IPS-20b (cell line): ENCODE measurements at regions not wholly inside any gene's neighbourhood (a gene's known extent, or its start where the extent isn't known, plus 50 kb on each side); places are given as distances from the start of the nearest gene placed in this dataset.

ENCODE experiments used
- H3K27ac ChIP-seq: one replicate; pipeline ENCODE4 v1.5.1; 2013; ENCODE audit warnings: low read length
- H3K27me3 ChIP-seq: 2 replicates; pipeline ENCODE4 v1.6.1; 2013; ENCODE audit warnings: mild to moderate bottlenecking, low read length, inconsistent platforms; ENCODE audit not compliant: insufficient read depth
- H3K36me3 ChIP-seq: 2 replicates; pipeline ENCODE4 v1.6.1; 2013; ENCODE audit warnings: low read depth, mild to moderate bottlenecking, inconsistent platforms, low read length, moderate library complexity; ENCODE audit not compliant: insufficient read depth
- H3K4me1 ChIP-seq: 2 replicates; pipeline ENCODE4 v1.6.1; 2013; ENCODE audit warnings: mild to moderate bottlenecking, control low read depth, inconsistent platforms, low read length, moderate library complexity; ENCODE audit not compliant: insufficient read depth
- H3K4me3 ChIP-seq: 2 replicates; pipeline ENCODE4 v1.5.1; 2013; ENCODE audit warnings: mild to moderate bottlenecking, low read length, inconsistent platforms
- H3K9ac ChIP-seq: 2 replicates; pipeline ENCODE4 v1.6.1; 2013; ENCODE audit warnings: low read depth, mild to moderate bottlenecking, inconsistent platforms, low read length, moderate library complexity
- H3K9me3 ChIP-seq: 2 replicates; pipeline ENCODE4 v1.6.1; 2013; ENCODE audit warnings: mild to moderate bottlenecking, low read depth, low read length, inconsistent platforms; ENCODE audit not compliant: insufficient read depth

DNA sequence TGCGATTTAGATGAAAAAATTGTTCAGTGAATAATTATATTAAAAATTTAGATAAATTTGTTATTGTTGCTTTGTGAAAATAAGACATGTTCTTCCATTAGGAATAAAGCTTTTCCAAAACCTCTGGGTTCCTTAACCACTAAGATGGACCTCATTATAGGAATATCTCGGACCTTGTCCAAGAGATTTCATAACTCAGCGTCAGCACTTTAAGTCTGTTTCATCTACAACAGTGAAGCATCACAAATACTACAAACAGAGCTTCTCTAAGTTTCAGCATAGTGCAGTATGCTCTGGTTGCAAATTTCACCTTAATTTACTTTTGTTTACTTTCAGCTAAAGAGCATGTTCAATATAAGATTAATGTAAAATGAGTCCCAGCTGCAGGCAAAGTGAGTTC, 150.3 kb downstream of the UBE2E3 start:
- Histone ChIP-seq H3K36me3 (no peaks in the 10 kb centered on the region), H3K9me3 (no peaks in the 10 kb centered on the region), H3K4me1 (no peaks in the 10 kb centered on the region), H3K9ac (no peak overlapping the region), H3K27ac (no peak overlapping the region), H3K4me3 (no peak overlapping the region), H3K27me3 (no peaks in the 10 kb centered on the region)

DNA sequence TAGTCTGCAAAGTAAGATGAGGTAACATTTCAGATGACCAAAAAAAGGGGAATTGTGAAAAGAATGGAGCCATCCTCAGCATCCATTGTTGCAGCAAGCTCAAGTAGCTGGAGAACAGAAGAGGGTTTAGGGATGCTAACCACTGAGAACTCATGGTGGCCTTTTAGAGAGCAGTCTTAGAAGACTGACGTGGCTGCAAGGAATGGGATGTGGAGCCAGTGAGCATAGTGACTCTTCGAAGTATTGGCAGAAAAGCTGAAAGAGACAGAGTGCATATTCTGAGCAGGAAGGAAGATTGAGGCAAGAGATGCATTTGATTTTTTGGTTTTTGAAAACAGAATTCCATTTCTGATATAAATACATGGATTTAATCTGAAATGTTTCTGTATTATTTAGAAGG, 151.2 kb downstream of the UBE2E3 start:
- H3K9ac ChIP-seq, result no peak overlapping the region
- H3K36me3 ChIP-seq, result no peaks in the 10 kb centered on the region
- no peaks in the 10 kb centered on the region for H3K27me3 ChIP-seq
- no peak overlapping the region for H3K4me3 ChIP-seq
- H3K4me1 ChIP-seq, result no peaks in the 10 kb centered on the region
- no peak overlapping the region for H3K27ac ChIP-seq
- H3K9me3 ChIP-seq, result no peaks in the 10 kb centered on the region

DNA sequence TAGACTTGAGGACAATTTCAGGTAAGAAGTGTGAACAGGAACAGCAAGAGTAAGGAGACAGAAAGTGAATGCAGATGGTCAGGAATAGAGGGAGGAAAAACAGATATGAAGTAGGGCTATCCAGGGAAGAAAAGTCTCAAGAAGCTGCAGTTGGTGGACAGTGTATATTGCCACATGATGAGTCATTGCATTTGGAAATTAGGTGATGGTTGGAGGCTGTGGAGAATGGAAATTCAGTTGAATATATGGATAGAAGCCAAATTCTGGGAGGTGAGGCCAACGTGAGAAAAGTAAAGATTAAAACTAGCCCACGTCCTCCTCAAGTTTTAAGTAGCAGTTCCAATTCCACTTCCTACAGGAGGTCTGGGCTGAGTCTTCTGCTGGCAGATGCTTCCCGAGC, 158.4 kb downstream of the UBE2E3 start:
- no peaks in the 10 kb centered on the region for H3K4me1 ChIP-seq
- no peak overlapping the region for H3K4me3 ChIP-seq
- no peaks in the 10 kb centered on the region for H3K36me3 ChIP-seq
- no peak overlapping the region for H3K9ac ChIP-seq
- H3K9me3 ChIP-seq, result no peaks in the 10 kb centered on the region
- H3K27ac ChIP-seq, result no peak overlapping the region
- no peaks in the 10 kb centered on the region for H3K27me3 ChIP-seq

DNA sequence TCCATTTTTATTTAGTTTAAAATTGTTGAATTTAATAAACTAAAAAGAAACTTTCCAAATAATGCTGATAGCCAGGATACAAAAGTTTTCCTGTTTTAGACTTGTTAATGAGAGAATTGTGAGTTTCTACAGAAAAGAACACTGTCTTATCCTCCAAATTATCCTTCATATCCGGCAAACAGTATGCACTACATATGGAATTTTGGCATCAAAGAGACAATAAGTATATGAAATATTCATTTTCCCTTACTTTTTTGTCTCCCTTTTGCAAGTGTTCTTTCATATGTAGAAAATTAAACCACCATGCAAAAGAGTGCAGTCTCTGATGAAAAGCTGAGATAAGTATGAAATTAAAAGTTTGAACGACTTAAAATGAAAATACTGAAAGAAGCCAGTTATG, 159.4 kb downstream of the UBE2E3 start:
- Histone ChIP-seq H3K9me3 (no peaks in the 10 kb centered on the region), H3K27me3 (no peaks in the 10 kb centered on the region), H3K4me1 (no peaks in the 10 kb centered on the region), H3K36me3 (no peaks in the 10 kb centered on the region), H3K9ac (no peak overlapping the region), H3K4me3 (no peak overlapping the region), H3K27ac (no peak overlapping the region)

DNA sequence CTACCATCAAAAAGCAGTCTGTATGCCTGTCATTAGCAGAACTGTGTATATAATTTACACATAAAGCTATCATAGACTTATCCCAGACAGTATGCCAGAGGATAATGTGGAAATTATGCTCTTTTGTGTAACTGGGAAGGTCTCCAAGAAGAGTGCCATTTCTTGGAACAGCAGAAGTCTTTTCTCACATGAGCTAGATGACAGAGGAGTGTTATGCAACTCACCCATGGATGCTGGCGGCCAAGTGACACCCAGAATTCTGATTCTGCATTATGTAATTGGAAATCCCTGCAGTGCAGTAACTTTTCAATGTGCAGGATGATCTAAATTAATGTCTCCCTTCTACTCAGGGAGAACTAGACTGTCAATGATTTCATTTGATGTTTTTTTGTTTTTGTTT, 160.0 kb downstream of the UBE2E3 start:
- H3K27ac ChIP-seq, result no peak overlapping the region
- H3K4me1 ChIP-seq, result no peaks in the 10 kb centered on the region
- no peaks in the 10 kb centered on the region for H3K9me3 ChIP-seq
- no peaks in the 10 kb centered on the region for H3K36me3 ChIP-seq
- no peaks in the 10 kb centered on the region for H3K27me3 ChIP-seq
- no peak overlapping the region for H3K9ac ChIP-seq
- no peak overlapping the region for H3K4me3 ChIP-seq

DNA sequence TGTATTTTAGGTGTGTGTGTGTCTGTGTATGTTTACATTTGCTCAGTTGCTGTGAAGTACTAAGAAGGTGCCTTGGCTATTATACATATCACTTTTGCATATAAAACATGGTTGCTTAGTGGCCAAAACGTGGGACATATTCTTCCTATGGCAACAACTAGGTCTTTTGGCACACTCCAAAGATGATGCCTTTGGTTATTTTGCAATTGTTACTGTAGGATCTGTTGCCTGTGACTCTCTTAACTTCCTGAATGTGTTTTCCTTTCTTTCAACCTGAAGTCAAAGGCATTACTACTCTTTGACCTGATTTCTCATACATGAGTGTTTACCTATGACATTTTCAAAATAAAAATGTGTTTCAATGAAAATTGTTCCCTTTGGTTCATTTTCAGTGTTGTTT, 160.5 kb downstream of the UBE2E3 start:
- Histone ChIP-seq H3K9me3 (no peaks in the 10 kb centered on the region), H3K9ac (no peak overlapping the region), H3K27ac (no peak overlapping the region), H3K36me3 (no peaks in the 10 kb centered on the region), H3K4me3 (no peak overlapping the region), H3K4me1 (no peaks in the 10 kb centered on the region), H3K27me3 (no peaks in the 10 kb centered on the region)

DNA sequence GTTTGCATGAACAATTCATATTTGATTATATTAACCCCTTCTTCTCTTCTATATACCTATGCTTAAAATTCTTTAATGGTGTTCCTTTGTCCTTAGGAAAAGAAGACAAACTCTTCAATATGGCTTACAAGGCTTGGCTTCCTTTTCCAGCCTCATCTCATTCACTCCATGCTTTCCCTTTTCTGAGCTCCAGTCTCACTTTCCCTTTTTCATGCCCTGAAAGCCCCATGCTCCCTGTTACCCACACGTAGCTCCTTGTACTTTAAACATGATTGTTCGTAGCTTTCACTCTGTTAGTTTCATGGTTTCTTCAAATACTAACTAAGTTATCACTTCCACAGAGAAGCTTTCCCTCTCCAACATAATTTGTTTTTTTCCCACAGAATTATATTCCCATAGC, 161.3 kb downstream of the UBE2E3 start:
- Histone ChIP-seq H3K4me3 (no peak overlapping the region), H3K27ac (no peak overlapping the region), H3K27me3 (no peaks in the 10 kb centered on the region), H3K9me3 (no peaks in the 10 kb centered on the region), H3K9ac (no peak overlapping the region), H3K36me3 (no peaks in the 10 kb centered on the region), H3K4me1 (no peaks in the 10 kb centered on the region)

DNA sequence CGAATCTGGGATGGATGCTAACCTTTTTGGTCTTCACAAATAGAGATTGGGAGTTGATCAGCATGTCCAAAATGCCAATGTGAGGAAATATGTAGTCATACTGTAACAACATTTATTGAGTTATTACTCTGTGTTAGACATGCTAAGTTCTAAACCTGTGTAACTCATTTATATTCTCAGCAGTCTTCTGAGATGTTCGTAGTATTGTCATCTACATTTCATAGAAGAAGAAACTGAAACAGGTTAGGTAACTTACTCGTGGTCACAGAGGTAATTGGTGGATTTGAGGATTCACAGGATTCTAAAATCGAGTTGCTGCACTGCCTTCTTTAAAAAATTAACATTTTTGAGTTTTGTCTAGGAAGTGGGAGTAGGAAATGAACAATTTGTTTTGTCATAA, 162.1 kb downstream of the UBE2E3 start:
- H3K27ac ChIP-seq, result no peak overlapping the region
- H3K9ac ChIP-seq, result no peak overlapping the region
- H3K4me1 ChIP-seq, result no peaks in the 10 kb centered on the region
- no peaks in the 10 kb centered on the region for H3K27me3 ChIP-seq
- H3K9me3 ChIP-seq, result no peaks in the 10 kb centered on the region
- no peaks in the 10 kb centered on the region for H3K36me3 ChIP-seq
- H3K4me3 ChIP-seq, result no peak overlapping the region

DNA sequence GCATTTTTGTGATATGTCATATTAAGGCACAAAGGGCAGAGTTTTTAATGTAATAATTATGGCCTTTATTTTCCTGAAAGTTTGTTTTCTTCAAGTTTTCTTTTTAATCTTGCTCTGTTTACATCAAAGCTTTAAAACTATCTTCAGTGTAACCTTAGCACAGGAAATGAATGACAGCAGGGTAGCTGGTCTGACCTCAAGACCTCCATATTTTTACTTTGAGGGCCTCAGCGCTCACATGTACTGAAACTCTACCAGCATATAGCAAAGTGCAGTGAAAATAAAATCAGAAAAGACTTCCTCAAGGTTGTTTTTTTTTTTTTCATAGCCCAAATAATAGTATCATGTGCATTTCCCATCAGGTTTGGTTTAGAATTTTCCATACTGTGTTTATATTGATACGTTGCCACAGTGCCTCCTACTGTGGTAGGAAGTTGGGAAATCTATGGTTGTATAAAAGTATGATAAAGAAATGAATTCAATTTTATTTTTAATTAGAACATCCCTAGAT, 163.4 kb downstream of the UBE2E3 start:
- Histone ChIP-seq H3K36me3 (no peaks in the 10 kb centered on the region), H3K4me3 (no peak overlapping the region), H3K9ac (no peak overlapping the region), H3K4me1 (no peaks in the 10 kb centered on the region), H3K27ac (no peak overlapping the region), H3K9me3 (no peaks in the 10 kb centered on the region), H3K27me3 (no peaks in the 10 kb centered on the region)

DNA sequence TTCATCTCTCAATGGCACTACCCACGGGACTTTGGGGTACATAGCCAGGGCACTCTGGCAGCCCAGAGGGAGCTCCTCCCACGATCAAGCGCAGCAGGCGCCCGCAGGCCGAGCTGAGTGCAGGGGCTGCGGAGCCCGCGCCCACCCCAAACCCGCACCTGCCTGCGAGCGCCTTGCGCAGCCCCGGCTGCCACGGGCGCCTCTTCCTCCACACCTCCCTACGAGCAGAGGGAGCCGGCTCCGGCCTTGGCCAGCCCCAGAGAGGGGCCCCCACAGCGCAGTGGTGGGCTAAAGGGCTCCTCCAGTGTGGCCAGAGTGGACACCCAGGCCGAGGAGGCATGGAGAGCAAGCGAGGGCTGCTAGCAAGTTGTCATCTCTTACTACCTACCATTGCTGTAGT, 165.2 kb downstream of the UBE2E3 start:
- Histone ChIP-seq H3K4me1 (no peaks in the 10 kb centered on the region), H3K27ac (no peak overlapping the region), H3K9ac (no peak overlapping the region), H3K4me3 (no peak overlapping the region), H3K9me3 (no peaks in the 10 kb centered on the region), H3K27me3 (no peaks in the 10 kb centered on the region), H3K36me3 (no peaks in the 10 kb centered on the region)

DNA sequence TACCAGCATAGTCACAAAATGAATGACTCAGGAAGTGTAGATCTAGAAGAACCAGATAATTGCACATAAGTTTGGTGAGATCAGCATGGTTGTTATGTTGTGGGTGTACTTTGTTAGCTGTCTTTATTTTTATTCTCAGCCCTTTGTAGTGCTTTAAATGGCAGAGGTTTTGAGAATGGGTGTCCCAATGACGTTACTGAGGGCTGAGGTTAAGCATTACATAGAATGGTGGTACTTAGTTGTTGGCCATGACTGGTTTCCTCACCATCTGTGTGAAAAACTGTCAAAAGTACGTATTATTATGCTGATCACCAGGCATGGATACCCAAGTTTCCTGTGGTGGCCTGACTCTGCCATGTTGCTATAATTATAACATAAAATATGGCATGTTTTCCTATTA, 165.8 kb downstream of the UBE2E3 start:
- no peaks in the 10 kb centered on the region for H3K27me3 ChIP-seq
- H3K9me3 ChIP-seq, result no peaks in the 10 kb centered on the region
- no peak overlapping the region for H3K9ac ChIP-seq
- no peak overlapping the region for H3K27ac ChIP-seq
- no peaks in the 10 kb centered on the region for H3K4me1 ChIP-seq
- no peaks in the 10 kb centered on the region for H3K36me3 ChIP-seq
- H3K4me3 ChIP-seq, result no peak overlapping the region

DNA sequence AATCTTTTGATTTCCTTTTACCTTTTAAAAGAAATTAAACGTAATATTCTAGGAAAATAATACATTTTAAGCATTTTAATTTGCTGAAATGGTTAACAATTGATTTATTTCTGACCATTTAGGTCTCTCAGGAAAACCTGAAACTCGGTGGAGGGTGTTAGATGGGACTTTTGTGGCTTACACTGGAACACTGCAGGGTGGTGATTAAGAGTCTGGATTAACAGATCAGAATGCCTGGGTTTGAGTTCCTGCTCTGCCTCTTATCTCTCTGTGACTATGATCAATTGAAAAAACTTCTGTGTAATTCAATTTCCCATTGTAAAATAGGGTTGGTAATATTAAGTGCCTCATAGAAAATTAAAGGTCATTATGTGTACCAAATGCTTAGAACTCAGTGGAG, 168.7 kb downstream of the UBE2E3 start:
- Histone ChIP-seq H3K9me3 (no peaks in the 10 kb centered on the region; the same call in 1 of the 2 replicates), H3K36me3 (no peaks in the 10 kb centered on the region), H3K9ac (no peak overlapping the region), H3K4me3 (no peak overlapping the region), H3K27me3 (no peaks in the 10 kb centered on the region), H3K27ac (no peak overlapping the region), H3K4me1 (no peaks in the 10 kb centered on the region)

DNA sequence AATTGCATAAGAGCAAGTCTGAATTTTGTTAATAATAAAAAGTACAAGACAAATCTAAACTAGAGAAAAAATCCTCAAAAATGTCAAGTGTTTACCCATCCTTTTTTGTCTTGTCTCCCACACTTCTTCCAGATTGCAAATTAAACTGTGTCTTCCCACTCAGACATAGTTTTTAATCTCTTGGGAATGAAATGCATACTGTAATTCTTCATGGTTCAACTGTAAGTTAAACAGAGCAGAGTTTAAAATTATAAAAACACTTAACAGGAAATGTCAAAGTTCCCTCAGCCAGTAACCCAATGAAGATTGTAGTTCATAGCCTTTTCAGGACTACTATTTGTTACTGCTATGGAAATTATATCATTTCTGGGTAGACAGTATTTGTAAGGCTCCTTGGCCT, 171.8 kb downstream of the UBE2E3 start:
- Histone ChIP-seq H3K27me3 (no peaks in the 10 kb centered on the region), H3K4me3 (no peak overlapping the region), H3K27ac (no peak overlapping the region), H3K4me1 (no peaks in the 10 kb centered on the region), H3K9ac (no peak overlapping the region), H3K9me3 (peaks cover 13% of the 10 kb centered on the region), H3K36me3 (no peaks in the 10 kb centered on the region)
